Heart right ventricle (tissue), 16 donors: ENCODE measurements at regions not wholly inside any gene's neighbourhood (a gene's known extent, or its start where the extent isn't known, plus 50 kb on each side); places are given as distances from the start of the nearest gene placed in this dataset.
"Not testable (repeated sequence)": the region's sequence is repeated elsewhere in the genome, so short reads cannot be mapped to it uniquely, and the experiment has no call there.

Experiments used
- ATAC-seq, 8 donors: fragments of 200-7000 bp; cut with Tn5 transposase; one replicate each; pipeline ENCODE4 v1.9.1; 2020; ENCODE audit warnings: mild to moderate bottlenecking in 8 of 8, moderate library complexity in 8 of 8, moderate number of reproducible peaks in 1 of 8
- DNase-seq, 2 donors: peaks; one replicate each; pipeline ENCODE4 v3.0.0-alpha.2; 2020
- H3K27ac ChIP-seq, 10 donors: fragments of 200-600 bp; sonication (generic) in 2 of 10; one replicate each; pipeline versions ENCODE4 v1.5.0 to v1.8.0; 2020 to 2022; ENCODE audit warnings: mild to moderate bottlenecking in 3 of 10
- H3K27me3 ChIP-seq, 7 donors: fragments of 200-600 bp; one replicate each; pipeline ENCODE4 v1.8.0; 2021 to 2022; ENCODE audit warnings: mild to moderate bottlenecking in 2 of 7
- H3K36me3 ChIP-seq, 9 donors: fragments of 200-600 bp; sonication (generic) in 1 of 9; one replicate each; pipeline versions ENCODE4 v1.5.0 to v1.8.0; 2020 to 2022; ENCODE audit warnings: mild to moderate bottlenecking in 2 of 9
- H3K4me1 ChIP-seq, 9 donors: fragments of 200-600 bp; sonication (generic) in 1 of 9; one replicate each; pipeline versions ENCODE4 v1.5.0 to v1.8.0; 2020 to 2022; ENCODE audit warnings: mild to moderate bottlenecking in 4 of 9
- H3K4me3 ChIP-seq, 10 donors: fragments of 200-600 bp; sonication (generic) in 2 of 10; one replicate each; pipeline versions ENCODE4 v1.5.0 to v1.8.0; 2020 to 2022; ENCODE audit warnings: mild to moderate bottlenecking in 7 of 10, moderate library complexity in 2 of 10
- H3K9me3 ChIP-seq, 11 donors: fragments of 200-600 bp in 10 of 11; sonication (generic) in 2 of 11; one replicate each; pipeline versions ENCODE4 v1.5.0 to v1.8.0; 2013 to 2022; ENCODE audit warnings: mild to moderate bottlenecking in 2 of 11, control low read depth in 1 of 11, moderate library complexity in 1 of 11
- CTCF ChIP-seq, 9 donors: fragments of 200-600 bp; sonication (generic) in 2 of 9; IDR thresholded peaks; one replicate each; pipeline versions ENCODE4 v1.5.0 to v1.8.0; 2021 to 2022; ENCODE audit warnings: antibody characterized with exemption in 9 of 9, mild to moderate bottlenecking in 5 of 9, moderate library complexity in 1 of 9
- WGBS, 2 donors: extraction: QIAGEN DNeasy Blood & Tissue Kit; methylation state at CpG; one replicate each; pipeline ENCODE4 v1.1.7; 2013; ENCODE audit warnings: inconsistent platforms in 1 of 2; 5-methylcytosine and 5-hydroxymethylcytosine counted together
- intact Hi-C, 10 donors: fragments of 100-400 bp; cut with DNase I; formaldehyde crosslinking; loops; one replicate each; pipeline versions ENCODE4 v1.11.1 to v1.14.2; 2022
- donor health status: Arrhythmogenic right ventricular cardiomyopathy.
- donor health status: ischemic (EF 13 %, LVEDD 7.1; RV severe dilation, severe dysfunction).
- donor health status: healthy with polysubstance abuse.
- donor health status: DM: no; HTN: yes; CAD: no.
- donor health status: DM: no; HTN: no; CAD: no.
- donor health status: ischemic (EF 25% LVEDD 6.9; RV normal size, moderate dysfunction).
- donor health status: ischemic (EF 25% LVEDD 5.7; RV mildly dilated, moderate dysfunction).
- donor health status: healthy.
- donor health status: DM: yes; HTN: yes; CAD: no.
- donor health status: Ischemic cardiomyopathy.
- donor health status: ischemic (EF 35%, LVEDD 5.7; RV mildly dilated, moderate dysfunction).
- donor health status: nonischemic (EF 11% LVEDD 7.7; RV severe dilation, severe dysfunction).
- donor health status: DM: yes; HTN: yes; CAD: no.
- donor health status: PGD.
- donor health status: ischemic (EF 29% LVEDD 5.4; RV normal size, mild dysfunction).
- donor health status: nonischemic (EF 23%, LVEDD 6.1; RV moderate dilation, normal function).

DNA sequence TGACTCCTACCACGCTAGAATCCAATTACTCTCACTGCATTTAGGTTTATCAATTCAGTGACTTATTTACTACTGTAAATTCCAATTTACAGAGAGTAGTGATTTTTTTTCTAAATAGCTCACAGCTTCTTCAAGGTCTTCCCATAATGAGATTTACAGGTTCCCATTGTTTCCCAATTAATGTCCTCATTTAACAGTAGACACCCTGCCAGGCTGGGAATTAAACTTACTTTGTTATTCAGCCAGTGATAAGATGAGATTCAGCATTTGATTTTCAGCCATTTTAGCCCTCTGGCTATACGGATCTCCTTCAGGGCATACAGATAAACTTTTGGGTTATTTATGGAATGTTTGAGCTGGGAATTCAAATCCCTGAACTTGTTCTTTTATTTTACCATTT lies 582.9 kb upstream of the EYS start:
- no peaks in the 10 kb centered on the region for H3K4me1 ChIP-seq
- no peak for ATAC-seq
- DNase-seq = no peak
- intact Hi-C loops = no loop called here
- TF ChIP-seq CTCF (IDR thresholded peaks at IDR 0.05) = no peak
- H3K9me3 ChIP-seq = no peaks in the 10 kb centered on the region
- no peak overlapping the region for H3K27ac ChIP-seq
- H3K36me3 ChIP-seq = no peaks in the 10 kb centered on the region
- H3K4me3 ChIP-seq = no peak overlapping the region
- no peaks in the 10 kb centered on the region for H3K27me3 ChIP-seq
- 54 to 60% methylated on average over 2 of the region's 2 CpGs for WGBS, 2 donors

- DNase-seq (no peak), ATAC-seq (no peak)
- H3K4me3 ChIP-seq = no peak overlapping the region
- no peak for TF ChIP-seq CTCF (IDR thresholded peaks at IDR 0.05)
- H3K4me1 ChIP-seq = peaks cover 0 to 12% (median 0%) of the 10 kb centered on the region in 9 donors
- H3K27me3 ChIP-seq = no peaks in the 10 kb centered on the region
- intact Hi-C loops = no loop called here
- H3K27ac ChIP-seq = no peak overlapping the region
- no peaks in the 10 kb centered on the region for H3K36me3 ChIP-seq
- peaks cover 0 to 5% (median 0%) of the 10 kb centered on the region in 11 donors for H3K9me3 ChIP-seq
These were observed 571.1 kb upstream of the EYS start for GRCh38 chr6:66278115-66278514.

- H3K4me1 ChIP-seq = peaks cover 0 to 12% (median 0%) of the 10 kb centered on the region in 9 donors
- DNase-seq (no peak), ATAC-seq (no peak)
- no peak for TF ChIP-seq CTCF (IDR thresholded peaks at IDR 0.05)
- no peak overlapping the region for H3K4me3 ChIP-seq
- intact Hi-C loops = no loop called here
- WGBS, 2 donors = 60 to 61% methylated on average over 1 of the region's 1 CpG
- no peak overlapping the region for H3K27ac ChIP-seq
- peaks cover 0 to 5% (median 0%) of the 10 kb centered on the region in 11 donors for H3K9me3 ChIP-seq
- no peaks in the 10 kb centered on the region for H3K36me3 ChIP-seq
- no peaks in the 10 kb centered on the region for H3K27me3 ChIP-seq
These were observed 570.4 kb upstream of the EYS start for GRCh38 chr6:66277400-66277799.

DNA sequence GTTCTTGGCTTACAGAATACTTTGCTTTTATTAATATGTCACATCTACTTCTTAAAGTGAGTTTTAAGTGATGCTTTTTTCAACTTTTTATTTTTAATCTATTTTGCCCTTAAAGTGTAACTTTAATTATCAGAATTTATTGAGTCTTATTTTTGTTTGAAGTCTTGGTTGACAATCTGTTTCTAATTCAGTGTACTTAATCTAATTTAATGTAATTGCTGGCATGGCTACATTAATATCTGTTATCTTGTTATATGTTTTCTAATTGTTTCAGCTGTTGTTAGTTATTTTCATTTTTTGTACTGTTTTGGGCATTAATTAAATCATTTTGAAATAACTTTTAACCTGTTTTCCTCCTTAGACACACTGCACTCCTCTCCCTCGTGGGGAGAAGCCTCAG lies 558.7 kb upstream of the EYS start:
- intact Hi-C loops = no loop called here
- Histone ChIP-seq H3K4me3 (no peak overlapping the region), H3K36me3 (no peaks in the 10 kb centered on the region), H3K27me3 (no peaks in the 10 kb centered on the region), H3K4me1 (no peaks in the 10 kb centered on the region), H3K9me3 (peaks cover 0 to 8% (median 0%) of the 10 kb centered on the region in 11 donors), H3K27ac (no peak overlapping the region)
- WGBS, 2 donors = 44 to 52% methylated on average over 1 of the region's 1 CpG
- DNase-seq (no peak), ATAC-seq (no peak)
- TF ChIP-seq CTCF (IDR thresholded peaks at IDR 0.05) = no peak

- H3K27ac ChIP-seq = no peak overlapping the region
- ATAC-seq (no peak), DNase-seq (no peak)
- intact Hi-C loops = no loop called here
- H3K4me3 ChIP-seq = no peak overlapping the region
- 71 to 74% methylated on average over 4 of the region's 4 CpGs for WGBS, 2 donors
- no peak for TF ChIP-seq CTCF (IDR thresholded peaks at IDR 0.05)
- no peaks in the 10 kb centered on the region for H3K4me1 ChIP-seq
- peaks cover 0 to 21% (median 2%) of the 10 kb centered on the region in 11 donors for H3K9me3 ChIP-seq
- H3K27me3 ChIP-seq = no peaks in the 10 kb centered on the region
- no peaks in the 10 kb centered on the region for H3K36me3 ChIP-seq
These were observed 557.4 kb upstream of the EYS start for GRCh38 chr6:66264376-66264775.

- ATAC-seq, H3K27ac ChIP-seq, DNase-seq, intact Hi-C loops, H3K4me1 ChIP-seq, H3K4me3 ChIP-seq, H3K36me3 ChIP-seq, H3K27me3 ChIP-seq: not testable (repeated sequence)
- 83 to 88% methylated on average over 6 of the region's 6 CpGs for WGBS, 2 donors
- peaks cover 0 to 63% (median 18%) of the 10 kb centered on the region in 11 donors for H3K9me3 ChIP-seq
These were observed 551.9 kb upstream of the EYS start for GRCh38 chr6:66258731-66259487.
